ENCODE measurements at regions not wholly inside any gene's neighbourhood (a gene's known extent, or its start where the extent isn't known, plus 50 kb on each side); places are given as distances from the start of the nearest gene placed in this dataset.

DNA sequence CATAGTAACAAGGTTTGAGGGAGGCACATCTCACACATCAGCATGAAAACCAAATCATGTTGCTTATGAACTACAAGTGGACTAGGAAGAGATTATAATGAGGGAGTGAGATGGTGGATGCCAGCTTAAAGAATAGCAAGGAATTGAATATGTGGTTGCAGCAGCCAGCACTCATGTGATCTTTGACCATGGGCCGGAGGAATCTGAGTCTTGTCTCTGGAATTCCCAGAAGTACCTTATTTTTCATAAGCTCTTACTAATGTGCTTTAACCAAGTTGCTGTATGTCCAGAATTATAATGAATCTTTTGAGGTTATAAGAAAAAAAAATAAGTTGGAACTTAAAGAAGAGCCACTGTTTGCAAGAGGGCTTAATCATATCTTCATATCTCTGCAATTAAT is 97.0 kb downstream of the DISP1 start:
- no peaks in the 10 kb centered on the region for H3K9me3 ChIP-seq (ENCODE audit: control insufficient read depth in 2 of 2, low read length in 2 of 2)
- no peak overlapping the region for H3K4me3 ChIP-seq (ENCODE audit: low read length in 2 of 2)
- no peaks in the 10 kb centered on the region for H3K27me3 ChIP-seq (ENCODE audit: control insufficient read depth in 1 of 2, insufficient read depth in 2 of 2, low read length in 2 of 2)
- H3K27ac ChIP-seq (ENCODE audit: low read length): no peak overlapping the region
- H3K36me3 ChIP-seq (ENCODE audit: control insufficient read depth in 2 of 2, insufficient read depth in 2 of 2, low read length in 2 of 2): no peaks in the 10 kb centered on the region
- H3K9ac ChIP-seq (ENCODE audit: low read length in 2 of 2): no peak overlapping the region
- no peaks in the 10 kb centered on the region for H3K4me1 ChIP-seq (ENCODE audit: control insufficient read depth, insufficient read depth, low read length)

DNA sequence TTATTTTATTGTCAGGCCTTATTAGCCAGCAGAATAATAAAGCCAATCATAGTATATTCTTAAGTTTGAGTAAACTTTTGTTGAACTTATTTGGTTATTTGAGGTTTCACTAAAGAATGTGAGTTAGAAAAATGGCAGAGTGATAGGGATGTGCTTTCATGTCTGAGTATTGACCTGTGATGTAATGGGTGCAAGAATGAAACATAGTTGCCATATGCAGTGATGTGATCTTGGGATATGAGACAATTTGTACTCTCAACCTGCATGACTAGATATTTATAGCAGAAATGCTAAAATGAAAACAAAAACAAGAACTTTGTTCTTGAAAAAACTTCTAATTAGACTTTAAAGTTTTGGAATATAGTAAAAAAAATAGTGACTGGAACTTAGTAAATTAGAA is 97.9 kb downstream of the DISP1 start:
- Histone ChIP-seq H3K4me1 (ENCODE audit: control insufficient read depth, insufficient read depth, low read length) (no peaks in the 10 kb centered on the region), H3K9ac (ENCODE audit: low read length in 2 of 2) (no peak overlapping the region), H3K27me3 (ENCODE audit: control insufficient read depth in 1 of 2, insufficient read depth in 2 of 2, low read length in 2 of 2) (no peaks in the 10 kb centered on the region), H3K36me3 (ENCODE audit: control insufficient read depth in 2 of 2, insufficient read depth in 2 of 2, low read length in 2 of 2) (no peaks in the 10 kb centered on the region), H3K9me3 (ENCODE audit: control insufficient read depth in 2 of 2, low read length in 2 of 2) (peaks cover 3 to 4% of the 10 kb centered on the region in 2 donors), H3K27ac (ENCODE audit: low read length) (no peak overlapping the region), H3K4me3 (ENCODE audit: low read length in 2 of 2) (no peak overlapping the region)

DNA sequence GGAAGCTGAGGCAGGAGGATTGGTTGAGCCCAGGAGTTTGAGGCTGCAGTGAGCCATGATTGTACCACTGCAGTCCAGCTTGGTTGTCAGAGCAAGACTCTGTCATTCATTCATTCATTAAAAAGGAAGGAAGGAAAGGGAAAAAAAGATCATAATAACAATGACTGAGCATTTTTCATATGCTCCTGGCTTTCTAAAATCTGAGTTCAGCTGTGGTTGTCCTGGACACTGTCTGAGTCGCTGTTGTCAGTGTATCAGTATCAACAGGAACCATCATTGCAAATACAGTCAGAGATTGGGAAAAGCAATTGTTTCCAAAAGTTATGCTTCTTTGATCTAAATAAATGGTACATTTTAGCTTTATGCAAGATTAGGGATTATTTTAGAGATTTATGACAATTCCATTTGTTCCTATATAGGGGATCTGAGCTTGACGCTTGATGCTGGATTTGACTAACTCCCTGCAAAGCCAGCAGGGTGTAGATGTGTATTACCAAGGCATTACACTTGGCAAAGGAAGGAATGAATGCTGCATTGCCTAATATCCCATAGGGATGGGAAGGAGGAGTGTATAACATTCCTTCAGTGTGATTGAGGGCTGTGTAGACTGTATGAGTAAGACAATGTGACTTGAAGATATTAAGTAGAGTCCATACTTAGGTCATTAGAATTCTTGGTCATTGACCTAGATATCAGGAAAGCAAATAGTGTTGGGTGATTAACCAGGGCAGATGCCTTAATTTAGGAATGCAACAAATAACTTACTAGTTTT is 100.2 kb downstream of the DISP1 start:
- no peaks in the 10 kb centered on the region for H3K27me3 ChIP-seq (ENCODE audit: control insufficient read depth in 1 of 2, insufficient read depth in 2 of 2, low read length in 2 of 2)
- H3K9ac ChIP-seq (ENCODE audit: low read length in 2 of 2): no peak overlapping the region
- no peak overlapping the region for H3K4me3 ChIP-seq (ENCODE audit: low read length in 2 of 2)
- no peaks in the 10 kb centered on the region for H3K4me1 ChIP-seq (ENCODE audit: control insufficient read depth, insufficient read depth, low read length)
- H3K36me3 ChIP-seq (ENCODE audit: control insufficient read depth in 2 of 2, insufficient read depth in 2 of 2, low read length in 2 of 2): no peaks in the 10 kb centered on the region
- H3K9me3 ChIP-seq (ENCODE audit: control insufficient read depth in 2 of 2, low read length in 2 of 2): peaks cover 3 to 4% of the 10 kb centered on the region in 2 donors
- no peak overlapping the region for H3K27ac ChIP-seq (ENCODE audit: low read length)

- no peak overlapping the region for H3K9ac ChIP-seq (ENCODE audit: low read length in 2 of 2)
- H3K27ac ChIP-seq (ENCODE audit: low read length): no peak overlapping the region
- H3K4me1 ChIP-seq (ENCODE audit: control insufficient read depth, insufficient read depth, low read length): no peaks in the 10 kb centered on the region
- H3K36me3 ChIP-seq (ENCODE audit: control insufficient read depth in 2 of 2, insufficient read depth in 2 of 2, low read length in 2 of 2): no peaks in the 10 kb centered on the region
- peaks cover 3 to 4% of the 10 kb centered on the region in 2 donors for H3K9me3 ChIP-seq (ENCODE audit: control insufficient read depth in 2 of 2, low read length in 2 of 2)
- no peak overlapping the region for H3K4me3 ChIP-seq (ENCODE audit: low read length in 2 of 2)
- H3K27me3 ChIP-seq (ENCODE audit: control insufficient read depth in 1 of 2, insufficient read depth in 2 of 2, low read length in 2 of 2): no peaks in the 10 kb centered on the region
These were observed 101.3 kb downstream of the DISP1 start for GRCh38 chr1:222916100-222916499.

GRCh38 chr1:222918801-222919477 is 104.1 kb downstream of the DISP1 start:
- Histone ChIP-seq H3K4me1 (ENCODE audit: control insufficient read depth, insufficient read depth, low read length) (peaks cover 2% of the 10 kb centered on the region), H3K9ac (ENCODE audit: low read length in 2 of 2) (no peak overlapping the region), H3K4me3 (ENCODE audit: low read length in 2 of 2) (no peak overlapping the region), H3K36me3 (ENCODE audit: control insufficient read depth in 2 of 2, insufficient read depth in 2 of 2, low read length in 2 of 2) (no peaks in the 10 kb centered on the region), H3K27ac (ENCODE audit: low read length) (no peak overlapping the region), H3K9me3 (ENCODE audit: control insufficient read depth in 2 of 2, low read length in 2 of 2) (peaks cover 3 to 4% of the 10 kb centered on the region in 2 donors), H3K27me3 (ENCODE audit: control insufficient read depth in 1 of 2, insufficient read depth in 2 of 2, low read length in 2 of 2) (no peaks in the 10 kb centered on the region)

DNA sequence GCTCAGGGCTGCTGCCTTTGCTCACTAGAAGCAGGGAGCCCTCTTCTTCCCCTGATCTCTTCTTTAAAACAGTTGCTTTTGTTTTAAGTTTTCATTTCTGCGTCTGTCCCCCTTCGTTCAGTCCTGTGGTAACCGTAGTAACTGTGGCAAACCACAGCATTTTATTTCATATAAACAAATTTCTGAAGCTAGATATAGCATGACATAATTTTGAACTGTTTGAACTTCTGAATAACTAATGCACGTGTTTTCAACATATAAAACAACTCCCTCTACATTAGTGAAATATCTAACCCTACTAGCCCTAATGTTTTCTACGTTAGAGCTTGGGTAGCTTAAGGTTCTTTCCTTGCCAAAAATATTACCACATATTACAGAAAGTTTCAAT is 104.6 kb downstream of the DISP1 start:
- no peak overlapping the region for H3K27ac ChIP-seq (ENCODE audit: low read length)
- H3K36me3 ChIP-seq (ENCODE audit: control insufficient read depth in 2 of 2, insufficient read depth in 2 of 2, low read length in 2 of 2): no peaks in the 10 kb centered on the region
- H3K9me3 ChIP-seq (ENCODE audit: control insufficient read depth in 2 of 2, low read length in 2 of 2): peaks cover 3 to 4% of the 10 kb centered on the region in 2 donors
- no peak overlapping the region for H3K9ac ChIP-seq (ENCODE audit: low read length in 2 of 2)
- H3K4me1 ChIP-seq (ENCODE audit: control insufficient read depth, insufficient read depth, low read length): peaks cover 2% of the 10 kb centered on the region
- no peaks in the 10 kb centered on the region for H3K27me3 ChIP-seq (ENCODE audit: control insufficient read depth in 1 of 2, insufficient read depth in 2 of 2, low read length in 2 of 2)
- no peak overlapping the region for H3K4me3 ChIP-seq (ENCODE audit: low read length in 2 of 2)

DNA sequence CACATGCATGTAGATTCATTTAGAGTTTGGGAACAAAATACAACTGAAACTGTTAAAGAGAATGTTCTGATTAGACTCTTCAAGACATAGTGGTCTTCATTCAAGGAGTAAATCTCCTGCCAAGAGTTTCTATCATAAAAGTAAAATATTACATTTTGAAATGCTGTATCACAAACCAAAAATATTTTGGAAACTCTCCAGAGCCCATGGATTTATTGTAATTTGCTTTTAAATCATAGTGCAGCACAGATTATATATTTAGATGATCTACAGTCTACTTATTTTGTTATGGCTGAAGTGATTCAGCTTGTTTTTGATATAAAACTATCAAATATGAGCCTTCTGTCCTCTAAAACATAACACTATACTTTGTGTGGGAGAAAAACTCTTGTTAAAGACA is 105.3 kb downstream of the DISP1 start:
- no peaks in the 10 kb centered on the region for H3K27me3 ChIP-seq (ENCODE audit: control insufficient read depth in 1 of 2, insufficient read depth in 2 of 2, low read length in 2 of 2)
- H3K9me3 ChIP-seq (ENCODE audit: control insufficient read depth in 2 of 2, low read length in 2 of 2): peaks cover 3 to 4% of the 10 kb centered on the region in 2 donors
- no peak overlapping the region for H3K9ac ChIP-seq (ENCODE audit: low read length in 2 of 2)
- no peak overlapping the region for H3K27ac ChIP-seq (ENCODE audit: low read length)
- H3K36me3 ChIP-seq (ENCODE audit: control insufficient read depth in 2 of 2, insufficient read depth in 2 of 2, low read length in 2 of 2): no peaks in the 10 kb centered on the region
- no peak overlapping the region for H3K4me3 ChIP-seq (ENCODE audit: low read length in 2 of 2)
- peaks cover 2% of the 10 kb centered on the region for H3K4me1 ChIP-seq (ENCODE audit: control insufficient read depth, insufficient read depth, low read length)

DNA sequence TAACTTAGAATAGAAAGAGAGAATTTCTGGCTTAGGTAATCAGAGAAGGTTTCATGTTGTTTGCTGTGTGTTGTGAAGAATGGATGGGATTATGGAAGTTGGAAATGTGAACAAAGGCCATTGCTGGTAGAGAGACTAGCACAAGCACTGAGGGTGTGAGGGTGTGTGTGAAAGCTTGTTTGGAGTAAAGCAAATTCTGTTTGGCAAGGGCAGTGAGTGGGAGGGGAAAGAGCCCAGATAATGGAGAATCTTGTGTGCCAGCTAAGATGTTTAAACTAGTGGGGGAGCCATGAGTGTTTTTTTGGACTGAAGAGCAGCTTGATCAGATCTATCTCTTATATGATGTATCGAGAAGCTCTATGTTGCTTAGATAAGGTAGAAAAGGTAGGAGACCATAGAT is 107.1 kb downstream of the DISP1 start:
- Histone ChIP-seq H3K4me1 (ENCODE audit: control insufficient read depth, insufficient read depth, low read length) (peaks cover 2% of the 10 kb centered on the region), H3K36me3 (ENCODE audit: control insufficient read depth in 2 of 2, insufficient read depth in 2 of 2, low read length in 2 of 2) (no peaks in the 10 kb centered on the region), H3K4me3 (ENCODE audit: low read length in 2 of 2) (no peak overlapping the region), H3K27me3 (ENCODE audit: control insufficient read depth in 1 of 2, insufficient read depth in 2 of 2, low read length in 2 of 2) (no peaks in the 10 kb centered on the region), H3K27ac (ENCODE audit: low read length) (no peak overlapping the region), H3K9ac (ENCODE audit: low read length in 2 of 2) (no peak overlapping the region), H3K9me3 (ENCODE audit: control insufficient read depth in 2 of 2, low read length in 2 of 2) (peaks cover 3 to 4% of the 10 kb centered on the region in 2 donors)

DNA sequence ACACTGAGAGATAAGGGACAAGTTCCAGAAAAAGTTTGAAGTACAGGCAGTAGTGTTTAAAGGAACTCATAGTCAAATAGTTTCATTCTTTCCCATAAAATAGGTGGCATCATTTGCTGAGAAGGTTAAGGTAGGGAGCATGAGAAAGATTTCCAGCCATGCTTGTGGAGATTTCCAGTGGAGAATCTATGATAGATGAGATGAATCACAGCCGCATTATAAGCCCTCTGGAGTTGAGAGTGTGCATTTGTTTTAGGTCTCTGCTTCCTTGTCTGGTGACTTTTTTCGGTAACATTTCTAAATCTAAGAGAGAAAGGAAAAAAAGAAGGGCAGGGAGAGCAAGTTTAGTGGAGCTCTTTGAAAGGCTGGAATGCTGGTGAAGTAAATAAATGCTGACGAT is 108.7 kb downstream of the DISP1 start:
- Histone ChIP-seq H3K9me3 (ENCODE audit: control insufficient read depth in 2 of 2, low read length in 2 of 2) (no peaks in the 10 kb centered on the region), H3K27ac (ENCODE audit: low read length) (no peak overlapping the region), H3K4me3 (ENCODE audit: low read length in 2 of 2) (no peak overlapping the region), H3K9ac (ENCODE audit: low read length in 2 of 2) (no peak overlapping the region), H3K36me3 (ENCODE audit: control insufficient read depth in 2 of 2, insufficient read depth in 2 of 2, low read length in 2 of 2) (no peaks in the 10 kb centered on the region), H3K27me3 (ENCODE audit: control insufficient read depth in 1 of 2, insufficient read depth in 2 of 2, low read length in 2 of 2) (no peaks in the 10 kb centered on the region), H3K4me1 (ENCODE audit: control insufficient read depth, insufficient read depth, low read length) (peaks cover 8% of the 10 kb centered on the region)

- Histone ChIP-seq H3K27ac (ENCODE audit: low read length) (no peak overlapping the region), H3K27me3 (ENCODE audit: control insufficient read depth in 1 of 2, insufficient read depth in 2 of 2, low read length in 2 of 2) (no peaks in the 10 kb centered on the region), H3K9ac (ENCODE audit: low read length in 2 of 2) (no peak overlapping the region), H3K4me1 (ENCODE audit: control insufficient read depth, insufficient read depth, low read length) (peaks cover 8% of the 10 kb centered on the region), H3K9me3 (ENCODE audit: control insufficient read depth in 2 of 2, low read length in 2 of 2) (no peaks in the 10 kb centered on the region), H3K36me3 (ENCODE audit: control insufficient read depth in 2 of 2, insufficient read depth in 2 of 2, low read length in 2 of 2) (no peaks in the 10 kb centered on the region), H3K4me3 (ENCODE audit: low read length in 2 of 2) (no peak overlapping the region)
These were observed 109.4 kb downstream of the DISP1 start for GRCh38 chr1:222924136-222924706.

DNA sequence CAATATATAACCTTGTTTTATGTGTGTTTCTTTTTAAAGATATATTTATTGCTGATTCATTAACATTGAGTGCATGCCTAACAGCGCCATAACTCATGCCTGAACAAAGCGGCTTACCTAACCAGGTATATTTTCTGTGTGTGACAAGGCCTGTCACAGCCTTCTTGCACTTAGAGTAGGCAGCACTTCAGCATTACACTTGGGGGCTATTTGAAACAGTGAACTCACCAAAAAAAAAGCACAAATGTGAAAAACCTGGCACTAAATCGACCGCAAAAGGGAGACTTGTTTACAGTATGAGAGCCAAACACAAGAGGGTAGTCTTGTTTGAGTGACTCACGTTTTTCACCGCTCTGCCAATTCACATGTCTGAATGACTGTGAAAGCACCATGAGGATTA is 111.7 kb downstream of the DISP1 start:
- Histone ChIP-seq H3K36me3 (ENCODE audit: control insufficient read depth in 2 of 2, insufficient read depth in 2 of 2, low read length in 2 of 2) (no peaks in the 10 kb centered on the region), H3K9me3 (ENCODE audit: control insufficient read depth in 2 of 2, low read length in 2 of 2) (no peaks in the 10 kb centered on the region), H3K4me1 (ENCODE audit: control insufficient read depth, insufficient read depth, low read length) (peaks cover 8% of the 10 kb centered on the region), H3K4me3 (ENCODE audit: low read length in 2 of 2) (no peak overlapping the region), H3K9ac (ENCODE audit: low read length in 2 of 2) (no peak overlapping the region), H3K27me3 (ENCODE audit: control insufficient read depth in 1 of 2, insufficient read depth in 2 of 2, low read length in 2 of 2) (no peaks in the 10 kb centered on the region), H3K27ac (ENCODE audit: low read length) (no peak overlapping the region)

Measured in stomach smooth muscle (tissue), 2 donors.